ENCODE measurements at regions not wholly inside any gene's neighbourhood (a gene's known extent, or its start where the extent isn't known, plus 50 kb on each side); places are given as distances from the start of the nearest gene placed in this dataset.

DNA sequence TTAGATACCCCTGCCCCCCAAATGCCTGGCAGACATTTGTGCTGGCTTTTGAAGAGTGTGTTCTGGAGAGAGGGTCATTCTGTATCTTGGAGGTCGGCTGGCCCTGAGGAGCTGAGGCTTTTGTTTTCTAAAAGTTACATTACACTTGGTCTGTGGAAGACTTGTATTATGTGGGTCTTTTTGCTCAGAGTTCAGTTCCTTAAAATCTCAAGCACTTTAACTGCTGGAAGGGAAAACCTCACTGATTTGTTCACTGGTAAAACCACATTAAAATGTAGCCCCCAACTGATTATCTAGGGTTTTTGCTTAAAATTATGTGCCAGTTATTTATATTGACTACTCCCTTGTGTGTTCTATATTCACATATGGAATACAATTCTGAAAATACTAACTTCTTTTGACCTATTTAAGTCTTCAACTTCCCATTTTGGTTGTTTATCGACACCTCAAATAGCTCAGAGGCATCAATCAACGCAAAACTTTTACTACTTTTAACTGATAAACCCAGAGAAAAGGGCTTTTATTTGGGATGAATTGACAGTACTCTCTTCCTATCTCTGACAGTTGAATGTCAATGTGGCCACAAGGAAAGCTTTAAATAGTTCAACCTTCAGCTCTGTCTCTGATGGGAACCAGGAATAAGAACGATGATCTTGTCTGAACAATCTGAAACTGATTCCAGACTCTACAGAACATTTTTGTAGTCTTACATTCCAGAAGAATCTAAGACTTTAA, 54.0 kb upstream of the MAP3K1 start:
- TF ChIP-seq, protein P1, sequence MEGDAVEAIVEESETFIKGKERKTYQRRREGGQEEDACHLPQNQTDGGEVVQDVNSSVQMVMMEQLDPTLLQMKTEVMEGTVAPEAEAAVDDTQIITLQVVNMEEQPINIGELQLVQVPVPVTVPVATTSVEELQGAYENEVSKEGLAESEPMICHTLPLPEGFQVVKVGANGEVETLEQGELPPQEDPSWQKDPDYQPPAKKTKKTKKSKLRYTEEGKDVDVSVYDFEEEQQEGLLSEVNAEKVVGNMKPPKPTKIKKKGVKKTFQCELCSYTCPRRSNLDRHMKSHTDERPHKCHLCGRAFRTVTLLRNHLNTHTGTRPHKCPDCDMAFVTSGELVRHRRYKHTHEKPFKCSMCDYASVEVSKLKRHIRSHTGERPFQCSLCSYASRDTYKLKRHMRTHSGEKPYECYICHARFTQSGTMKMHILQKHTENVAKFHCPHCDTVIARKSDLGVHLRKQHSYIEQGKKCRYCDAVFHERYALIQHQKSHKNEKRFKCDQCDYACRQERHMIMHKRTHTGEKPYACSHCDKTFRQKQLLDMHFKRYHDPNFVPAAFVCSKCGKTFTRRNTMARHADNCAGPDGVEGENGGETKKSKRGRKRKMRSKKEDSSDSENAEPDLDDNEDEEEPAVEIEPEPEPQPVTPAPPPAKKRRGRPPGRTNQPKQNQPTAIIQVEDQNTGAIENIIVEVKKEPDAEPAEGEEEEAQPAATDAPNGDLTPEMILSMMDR (optimal IDR thresholded peaks at IDR 0.05 in 1 of 3, IDR thresholded peaks at IDR 0.05 in 1 of 3, conservative IDR thresholded peaks at IDR 0.05 in 1 of 3; ENCODE audit: extremely low read depth in 1 of 3, insufficient read depth in 2 of 3, low read length in 3 of 3) = no peak
- Histone ChIP-seq H3K9me1 (ENCODE audit: control insufficient read depth, extremely low read depth, insufficient read depth, low read length) (no peaks in the 10 kb centered on the region), H3K9ac (ENCODE audit: control insufficient read depth, extremely low read depth, insufficient read depth, low read length) (no peak overlapping the region), H3K27me3 (ENCODE audit: control insufficient read depth, extremely low read depth, insufficient read depth, low read length) (no peaks in the 10 kb centered on the region), H3K4me3 (ENCODE audit: control insufficient read depth in 2 of 3, extremely low read depth in 1 of 3, insufficient read depth in 2 of 3, low read depth in 1 of 3, low read length in 3 of 3) (no peak overlapping the region), H3K4me1 (ENCODE audit: control insufficient read depth, extremely low read depth, insufficient read depth, low read length) (peaks cover 4% of the 10 kb centered on the region), H3K9me3 (ENCODE audit: control insufficient read depth, low read depth, low read length) (no peaks in the 10 kb centered on the region), H3K36me3 (ENCODE audit: control insufficient read depth in 2 of 2, extremely low read depth in 1 of 2, insufficient read depth in 2 of 2, low read length in 2 of 2) (no peaks in the 10 kb centered on the region), H3K79me2 (ENCODE audit: control insufficient read depth, insufficient read depth, low read length) (no peaks in the 10 kb centered on the region), H3K27ac (ENCODE audit: control insufficient read depth, insufficient read depth, low read length) (no peak overlapping the region), H4K20me1 (ENCODE audit: control insufficient read depth, extremely low read depth, insufficient read depth, low read length) (no peaks in the 10 kb centered on the region), H3K4me2 (ENCODE audit: control insufficient read depth, extremely low read depth, insufficient read depth, low read depth, low read length) (no peak overlapping the region), H2AFZ (ENCODE audit: control insufficient read depth, low read length) (no peak overlapping the region)
- DNase-seq (ENCODE audit: low read depth, low spot score) = no peak
- dilution Hi-C loops (cut with MboI; ENCODE audit: extremely low pct_ligation_motif_present, low sequenced_read_pairs) = no loop called here
- FAIRE-seq = no peak

DNA sequence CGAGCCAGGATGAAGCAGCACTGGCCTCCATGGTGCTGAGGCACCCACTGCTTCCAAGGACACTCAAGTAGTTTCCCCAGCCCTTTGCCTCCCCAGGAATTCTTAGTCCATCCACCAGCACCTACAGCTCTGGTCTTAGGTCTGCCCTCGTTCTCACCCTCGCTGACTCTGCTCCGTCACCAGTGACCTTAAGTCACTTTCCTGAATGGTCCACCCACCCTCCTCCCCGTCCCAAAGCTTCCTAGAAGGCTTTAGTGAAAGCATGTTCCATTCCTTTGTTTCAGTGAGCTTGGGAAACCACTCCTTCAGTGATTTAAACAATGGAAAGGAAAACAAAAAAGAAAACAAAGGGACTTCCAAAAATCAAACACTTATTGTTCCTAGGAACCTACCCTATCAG, 54.6 kb upstream of the MAP3K1 start:
- no peak overlapping the region for H2AFZ ChIP-seq (ENCODE audit: control insufficient read depth, low read length)
- no peaks in the 10 kb centered on the region for H4K20me1 ChIP-seq (ENCODE audit: control insufficient read depth, extremely low read depth, insufficient read depth, low read length)
- H3K4me1 ChIP-seq (ENCODE audit: control insufficient read depth, extremely low read depth, insufficient read depth, low read length) = peaks cover 4% of the 10 kb centered on the region
- no peak overlapping the region for H3K4me3 ChIP-seq (ENCODE audit: control insufficient read depth in 2 of 3, extremely low read depth in 1 of 3, insufficient read depth in 2 of 3, low read depth in 1 of 3, low read length in 3 of 3)
- H3K9ac ChIP-seq (ENCODE audit: control insufficient read depth, extremely low read depth, insufficient read depth, low read length) = no peak overlapping the region
- FAIRE-seq = no peak
- no peaks in the 10 kb centered on the region for H3K36me3 ChIP-seq (ENCODE audit: control insufficient read depth in 2 of 2, extremely low read depth in 1 of 2, insufficient read depth in 2 of 2, low read length in 2 of 2)
- H3K27me3 ChIP-seq (ENCODE audit: control insufficient read depth, extremely low read depth, insufficient read depth, low read length) = no peaks in the 10 kb centered on the region
- TF ChIP-seq EZH2 (IDR thresholded peaks at IDR 0.05; ENCODE audit: low read length) = no peak
- TF ChIP-seq, protein P1 (optimal IDR thresholded peaks at IDR 0.05 in 1 of 3, IDR thresholded peaks at IDR 0.05 in 1 of 3, conservative IDR thresholded peaks at IDR 0.05 in 1 of 3; ENCODE audit: extremely low read depth in 1 of 3, insufficient read depth in 2 of 3, low read length in 3 of 3) = no peak
- H3K9me1 ChIP-seq (ENCODE audit: control insufficient read depth, extremely low read depth, insufficient read depth, low read length) = no peaks in the 10 kb centered on the region
- no peak for DNase-seq (ENCODE audit: low read depth, low spot score)
- no peak overlapping the region for H3K4me2 ChIP-seq (ENCODE audit: control insufficient read depth, extremely low read depth, insufficient read depth, low read depth, low read length)
- H3K27ac ChIP-seq (ENCODE audit: control insufficient read depth, insufficient read depth, low read length) = no peak overlapping the region
- no peaks in the 10 kb centered on the region for H3K9me3 ChIP-seq (ENCODE audit: control insufficient read depth, low read depth, low read length)
- dilution Hi-C loops (cut with MboI; ENCODE audit: extremely low pct_ligation_motif_present, low sequenced_read_pairs) = no loop called here
- no peaks in the 10 kb centered on the region for H3K79me2 ChIP-seq (ENCODE audit: control insufficient read depth, insufficient read depth, low read length)
